Stimulated activated CD8-positive, alpha-beta memory T cell treated with anti-CD3 and anti-CD28 coated beads, Interleukin-4, amount 100 ng/mL, for 48 hours (primary cell): ENCODE measurements at regions not wholly inside any gene's neighbourhood (a gene's known extent, or its start where the extent isn't known, plus 50 kb on each side); places are given as distances from the start of the nearest gene placed in this dataset.

Experiments
- DNase-seq: peaks from one replicate; pipeline ENCODE4 v3.0.0-alpha.2; 2020

DNA sequence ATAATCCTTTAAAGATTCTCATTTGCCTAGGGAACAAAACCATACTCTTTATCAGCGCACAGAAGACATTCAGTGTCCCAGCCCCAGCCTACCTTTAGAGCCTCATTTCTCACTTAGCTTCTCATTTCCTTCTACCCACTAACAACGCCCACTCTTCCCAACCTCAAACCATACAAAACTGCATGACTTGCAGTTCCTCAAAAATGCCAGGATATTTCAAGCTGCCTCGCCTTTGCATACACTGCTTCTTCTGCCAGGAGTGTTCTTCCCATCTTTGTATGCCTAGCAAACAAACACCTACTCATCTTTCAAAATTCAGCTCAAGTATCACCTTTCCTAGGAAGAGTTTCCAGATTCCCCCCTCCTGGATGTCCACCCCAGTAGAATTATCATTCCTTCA, 129.9 kb upstream of the ADGRL3 start:
- DNase-seq, result no peak

DNA sequence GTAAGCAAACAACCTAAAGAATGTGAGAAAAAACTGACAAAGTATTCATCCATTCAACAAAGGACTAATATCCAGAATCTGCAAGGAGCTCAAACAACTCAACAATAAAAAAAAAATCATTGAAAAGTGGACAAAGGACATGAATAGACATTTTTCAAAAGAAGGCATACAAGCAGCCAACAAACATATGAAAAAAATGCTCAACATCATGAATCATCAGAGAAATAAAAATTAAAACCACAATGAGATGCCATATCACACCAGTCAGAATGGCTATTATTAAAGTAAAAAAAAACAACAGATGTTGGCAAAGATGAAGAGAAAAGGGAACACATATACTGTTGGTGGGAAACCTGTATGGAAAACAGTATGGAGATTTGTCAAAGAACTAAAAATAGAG, 120.7 kb upstream of the ADGRL3 start:
- DNase-seq, result no peak

DNA sequence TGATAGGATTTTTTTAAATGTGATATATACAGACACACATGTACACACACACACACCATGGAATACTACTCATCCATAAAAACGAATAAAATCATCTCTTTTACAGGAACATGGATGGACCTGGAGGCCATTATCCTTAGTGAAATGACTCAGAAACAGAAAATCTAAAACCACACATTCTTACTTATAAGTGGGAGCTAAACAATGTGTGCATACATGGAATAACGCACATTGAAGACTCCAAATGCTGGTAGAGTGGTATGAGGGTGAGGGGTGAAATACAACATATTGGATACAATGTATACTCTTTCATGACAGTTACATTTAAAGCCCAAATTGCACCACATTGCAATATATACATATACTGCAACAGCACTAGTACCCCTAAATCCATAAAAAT, 120.2 kb upstream of the ADGRL3 start:
- DNase-seq, result no peak

DNA sequence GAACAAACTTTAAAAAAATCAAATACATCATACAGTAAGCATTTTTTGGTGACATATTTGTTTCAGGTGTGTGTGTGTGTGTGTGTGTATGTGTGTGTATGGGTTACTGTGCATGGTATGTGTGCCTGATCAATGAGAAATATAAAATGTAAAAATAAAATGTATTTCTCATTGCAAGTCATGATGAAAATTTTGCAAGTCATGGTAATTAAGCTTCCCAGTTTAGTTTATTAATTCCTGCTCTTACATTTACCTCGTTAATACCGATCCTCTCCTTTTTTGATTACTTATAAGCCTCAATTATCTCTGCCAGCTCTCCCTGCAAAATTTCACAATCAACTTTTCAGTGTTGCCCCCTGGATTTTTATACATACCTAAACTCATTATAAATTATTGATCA, 114.6 kb upstream of the ADGRL3 start:
- DNase-seq, result no peak

DNA sequence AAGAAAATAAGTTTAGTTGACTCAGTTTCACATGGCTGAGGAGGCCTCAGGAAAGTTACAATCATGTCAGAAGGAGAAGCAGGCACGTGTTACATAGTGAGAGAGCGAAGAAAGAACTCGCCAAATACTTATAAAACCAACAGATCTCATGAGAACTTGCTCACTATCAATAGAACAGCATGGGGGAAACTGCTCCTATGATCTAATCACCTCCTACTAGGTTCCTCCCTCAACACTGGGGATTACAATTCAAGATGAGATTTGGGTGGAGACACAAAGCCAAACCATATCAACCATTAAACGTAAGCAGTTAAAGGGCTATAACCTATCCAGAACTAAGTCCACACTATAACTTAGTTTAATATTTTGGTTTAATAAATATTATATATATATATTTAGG, 113.8 kb upstream of the ADGRL3 start:
- DNase-seq, result no peak

DNA sequence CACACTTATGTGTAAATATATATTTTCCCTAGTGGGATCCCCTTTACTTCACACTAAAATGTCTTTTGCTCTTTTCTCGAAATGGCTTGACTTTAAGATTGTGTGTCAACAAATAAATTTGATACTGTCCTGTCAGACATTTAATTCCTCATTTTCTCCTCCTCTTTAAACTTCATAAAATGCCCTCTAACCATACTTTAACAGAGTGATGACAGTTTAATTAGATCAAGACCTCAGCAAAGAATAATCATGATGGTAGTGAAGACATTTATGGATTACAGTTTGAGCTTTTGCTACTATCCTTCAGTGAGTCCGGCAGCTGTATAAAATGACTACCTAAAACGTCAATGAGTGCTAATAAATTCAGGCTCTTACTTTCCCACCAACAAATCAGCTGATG, 113.1 kb upstream of the ADGRL3 start:
- no peak for DNase-seq

DNA sequence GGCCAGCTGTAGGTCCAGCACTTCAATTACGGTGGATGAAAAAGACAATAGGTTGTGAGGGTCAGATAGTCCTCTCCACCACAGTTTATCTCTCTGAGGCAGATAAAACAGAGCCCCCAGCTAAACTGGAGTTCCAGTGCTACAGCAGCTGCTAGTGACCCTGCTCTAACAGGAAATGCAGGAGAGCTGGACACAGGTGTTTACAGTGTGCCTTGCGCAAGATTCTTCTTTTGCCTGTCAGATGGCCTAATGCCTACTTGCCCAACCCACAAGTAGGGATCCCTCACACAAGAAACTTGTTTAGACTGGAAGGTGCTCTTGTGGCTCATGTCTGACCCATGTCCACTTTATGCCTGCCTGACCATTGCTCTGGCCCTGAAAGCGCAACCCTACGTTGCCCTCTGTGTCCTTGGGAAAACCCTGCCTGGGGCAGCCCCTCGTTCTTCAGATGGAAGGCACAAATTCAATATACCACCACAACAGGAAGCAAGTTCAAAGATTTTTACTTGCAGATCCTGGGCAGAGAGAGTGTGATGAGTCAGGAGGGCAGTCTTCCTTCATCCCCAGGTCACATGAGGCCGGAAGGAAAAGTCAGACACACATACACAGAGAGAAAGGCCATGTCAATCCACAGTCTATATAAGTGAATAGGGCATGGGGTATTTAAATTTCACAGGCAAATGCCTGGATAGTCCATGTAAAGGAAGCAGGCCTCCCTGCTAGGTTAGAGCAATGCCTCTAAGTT, 105.1 kb upstream of the ADGRL3 start:
- no peak for DNase-seq

DNA sequence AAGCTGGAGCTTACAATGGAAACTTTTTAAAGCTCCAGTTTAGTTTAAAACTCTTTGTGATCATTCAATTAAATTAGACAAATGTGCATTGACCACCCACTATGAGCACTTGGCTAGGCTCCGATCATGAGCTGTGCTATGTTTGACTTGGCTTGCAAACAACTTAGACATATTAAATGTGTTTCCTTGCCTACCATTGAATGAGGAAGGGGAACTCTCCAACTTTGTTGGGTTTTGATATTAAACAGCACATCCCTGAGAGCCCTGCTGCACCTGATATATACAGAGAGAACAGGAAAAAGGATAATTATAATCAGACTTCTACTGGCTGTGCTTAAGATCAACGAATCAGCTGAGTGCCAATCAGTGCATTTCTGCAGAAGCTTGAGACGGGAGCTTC, 71.4 kb upstream of the ADGRL3 start:
- no peak for DNase-seq

DNA sequence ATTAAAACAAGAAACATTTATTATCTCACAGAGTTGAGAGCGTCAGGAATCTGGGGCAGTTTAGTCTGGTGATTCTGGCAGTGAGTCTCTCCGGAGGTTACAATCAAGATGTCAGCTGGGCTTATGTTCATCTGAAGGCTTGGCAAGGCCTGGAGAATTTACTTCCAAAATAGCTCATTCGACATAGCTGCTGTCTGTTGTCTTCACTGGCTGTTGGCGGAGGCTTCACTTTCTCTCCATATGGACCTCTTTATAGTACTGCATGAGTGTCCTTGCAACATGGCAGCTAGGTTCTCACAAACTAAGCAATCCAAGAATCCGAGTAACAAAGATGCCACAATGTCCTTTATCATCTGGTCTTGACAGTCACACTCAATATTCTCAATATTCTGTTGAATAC, 70.2 kb upstream of the ADGRL3 start:
- no peak for DNase-seq

DNA sequence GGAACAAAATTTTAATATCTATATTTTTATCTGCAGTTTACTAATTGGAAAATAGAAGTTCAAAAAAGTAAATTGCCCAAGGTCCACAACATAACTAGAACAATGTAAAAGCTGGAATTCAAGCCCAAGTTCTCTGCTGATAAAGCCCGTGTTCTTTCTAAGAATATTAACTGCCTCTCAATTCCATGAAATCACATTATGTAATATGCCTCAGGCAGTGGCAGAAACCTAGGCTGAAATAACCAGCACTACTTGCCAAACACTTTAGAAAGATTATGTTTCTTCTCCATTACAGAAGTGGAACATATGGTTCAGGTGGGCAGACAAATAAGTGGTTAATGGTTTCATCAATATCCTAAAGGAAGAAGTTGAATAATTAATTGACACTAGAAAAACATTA, 56.7 kb upstream of the ADGRL3 start:
- no peak for DNase-seq

DNA sequence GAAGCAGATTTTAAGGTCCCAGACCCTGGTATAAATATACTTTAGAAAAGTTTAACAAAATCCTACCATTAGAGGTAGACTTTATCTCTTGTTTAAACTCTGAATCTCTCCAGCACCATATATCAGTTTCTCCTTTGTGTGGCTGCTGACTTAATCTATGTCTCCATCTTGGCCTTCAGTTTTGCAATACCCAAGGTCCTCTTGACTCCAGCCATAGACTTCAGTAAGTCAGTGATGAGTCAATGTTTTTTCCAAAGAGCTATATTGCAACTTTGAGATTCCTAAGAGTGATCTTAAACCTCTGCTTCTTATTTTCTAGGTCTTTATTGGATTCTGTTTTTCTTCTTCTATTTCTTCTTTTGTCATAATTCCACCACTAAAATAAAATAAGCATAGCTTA, 50.8 kb upstream of the ADGRL3 start:
- no peak for DNase-seq
